Activated CD4-positive, alpha-beta T cell treated with anti-CD3 and anti-CD28 coated beads, Interleukin-10, Interleukin-2, amounts not matched to agents 100 ng/mL and 50 ng/mL, durations not matched to agents 16 hours and 8 hours (primary cell): ENCODE measurements at regions not wholly inside any gene's neighbourhood (a gene's known extent, or its start where the extent isn't known, plus 50 kb on each side); places are given as distances from the start of the nearest gene placed in this dataset.
"Not testable (repeated sequence)": the region's sequence is repeated elsewhere in the genome, so short reads cannot be mapped to it uniquely, and the experiment has no call there.

Experiments
- DNase-seq: peaks from one replicate; pipeline ENCODE4 v3.0.0-alpha.2; 2020

DNA sequence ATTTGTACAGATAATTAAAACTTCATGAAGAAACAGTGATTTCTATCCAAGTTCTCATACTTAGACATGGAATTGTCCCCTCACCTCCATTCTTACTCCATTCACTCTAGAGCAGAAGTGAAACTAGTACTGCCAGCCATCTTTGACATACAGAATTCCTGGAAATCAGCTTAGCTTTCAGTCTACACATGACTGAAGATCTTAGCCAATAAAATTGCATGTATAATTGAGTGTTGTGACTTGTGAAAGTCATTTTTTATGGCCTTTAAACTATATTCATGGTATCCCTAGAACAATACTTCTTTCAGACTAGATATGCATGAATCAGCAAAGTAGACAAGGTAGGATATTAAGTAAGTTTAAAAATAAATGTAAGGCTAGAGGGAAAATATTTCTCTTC is 705.2 kb upstream of the ZNF608 start:
- DNase-seq: no peak

DNA sequence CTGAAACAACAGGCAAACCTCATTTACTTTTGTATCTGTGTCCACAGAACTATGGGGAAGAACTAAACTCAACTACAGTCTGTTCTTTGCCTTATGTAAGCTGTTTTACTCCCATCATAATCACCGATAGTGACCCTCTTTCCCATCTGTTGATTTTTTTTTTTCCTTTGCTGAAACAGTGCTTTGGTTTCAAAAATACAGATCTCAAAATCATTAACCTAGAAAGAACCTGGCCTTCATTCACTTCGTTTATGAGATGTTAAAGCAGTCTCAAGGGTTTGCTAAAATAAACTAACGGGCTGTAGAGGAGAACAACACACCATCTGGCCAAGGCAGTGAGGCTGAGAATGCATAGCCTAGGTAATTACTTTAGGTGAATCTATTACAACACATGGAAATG is 706.6 kb upstream of the ZNF608 start:
- DNase-seq: no peak

DNA sequence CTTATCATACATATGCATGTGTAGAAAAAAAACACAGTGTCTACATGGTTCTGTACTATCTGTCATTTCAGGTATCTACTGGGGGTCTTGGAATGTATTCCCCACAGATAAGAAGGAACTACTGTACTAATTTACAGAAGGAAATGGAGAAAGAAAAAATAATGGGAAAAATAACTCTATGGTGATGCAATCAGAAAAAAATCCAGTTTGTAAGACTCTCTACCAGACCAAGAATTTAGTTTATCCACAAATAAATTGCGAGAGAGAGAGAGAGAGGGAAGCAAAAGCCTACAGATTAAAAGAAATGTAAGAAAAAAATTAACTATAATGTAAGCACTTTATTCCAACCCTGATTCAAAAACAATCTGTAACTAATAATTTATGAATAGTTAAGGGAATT is 708.6 kb upstream of the ZNF608 start:
- no peak for DNase-seq

DNA sequence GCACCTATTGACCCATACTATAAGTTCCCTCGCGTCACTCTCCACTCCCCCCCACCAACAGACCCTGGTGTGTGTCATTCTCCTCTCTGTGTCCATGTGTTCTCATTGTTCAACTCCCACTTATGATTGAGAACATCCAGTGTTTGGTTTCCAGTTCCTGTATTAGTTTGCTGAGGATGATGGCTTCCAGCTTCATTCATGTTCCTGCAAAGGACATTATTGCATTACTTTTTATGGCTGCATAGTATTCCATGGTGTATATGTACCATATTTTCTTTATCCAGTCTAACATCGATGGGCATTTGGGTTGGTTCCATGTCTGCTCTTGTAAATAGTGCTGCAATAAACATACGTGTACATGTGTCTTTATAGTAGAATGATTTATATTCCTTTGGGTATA is 709.6 kb upstream of the ZNF608 start:
- not testable (repeated sequence) for DNase-seq

DNA sequence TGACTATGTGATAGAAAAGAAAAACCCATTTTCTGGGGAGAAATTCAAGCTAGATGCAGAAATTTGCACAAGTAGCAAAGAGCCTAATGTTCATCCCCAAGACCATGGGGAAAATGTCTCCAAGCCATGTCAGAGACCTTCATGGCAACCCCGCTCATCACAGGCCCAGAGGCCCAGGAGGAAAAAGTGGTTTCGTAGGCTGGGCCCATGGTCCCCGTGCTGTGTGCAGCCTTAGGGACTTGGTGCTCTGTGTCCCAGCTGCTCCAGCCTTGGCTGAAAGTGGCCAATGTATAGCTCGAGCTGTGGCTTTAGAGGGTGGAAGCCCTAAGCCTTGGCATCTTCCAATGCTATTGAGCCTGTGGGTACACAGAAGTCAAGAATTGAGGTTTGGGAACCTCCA is 711.2 kb upstream of the ZNF608 start:
- DNase-seq: no peak

DNA sequence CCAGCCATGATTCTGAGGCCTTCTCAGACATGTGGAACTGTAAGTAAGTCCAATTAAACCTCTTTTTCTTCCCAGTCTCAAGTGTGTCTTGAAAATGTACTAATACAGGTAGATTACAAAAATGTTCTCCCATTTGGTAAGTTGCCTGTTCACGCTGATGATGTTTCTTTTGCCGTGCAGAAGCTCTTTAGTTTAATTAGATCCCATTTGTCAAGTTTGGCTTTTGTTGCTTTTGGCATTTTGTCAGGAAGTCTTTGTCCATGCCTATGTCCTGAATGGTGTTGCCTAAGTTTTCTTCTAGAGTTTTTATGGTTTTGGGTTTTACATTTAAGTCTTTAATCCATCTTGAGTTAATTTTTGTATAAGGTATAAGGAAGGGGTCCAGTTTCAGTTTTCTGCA is 712.5 kb upstream of the ZNF608 start:
- not testable (repeated sequence) for DNase-seq

DNA sequence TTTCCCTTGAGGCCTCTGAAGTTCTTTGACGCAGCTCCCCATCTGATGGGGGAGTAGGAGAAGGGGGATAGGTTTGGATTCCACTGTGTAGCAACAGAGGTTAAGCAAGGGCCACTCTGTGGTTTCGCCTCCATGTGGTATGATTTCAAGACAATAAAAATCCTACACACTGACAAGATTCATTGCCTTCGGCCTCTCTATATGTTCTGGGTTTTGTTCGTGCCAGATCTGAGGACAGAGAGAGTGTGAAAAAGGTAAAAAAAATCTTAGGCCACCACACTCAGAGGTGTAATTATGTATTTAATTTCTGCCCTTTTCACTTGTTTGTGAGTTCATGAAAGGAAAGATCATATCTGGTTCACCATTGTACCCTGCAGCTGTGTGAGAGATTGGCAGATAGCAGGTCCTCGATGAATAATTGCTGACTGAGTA is 715.2 kb upstream of the ZNF608 start:
- no peak for DNase-seq

DNA sequence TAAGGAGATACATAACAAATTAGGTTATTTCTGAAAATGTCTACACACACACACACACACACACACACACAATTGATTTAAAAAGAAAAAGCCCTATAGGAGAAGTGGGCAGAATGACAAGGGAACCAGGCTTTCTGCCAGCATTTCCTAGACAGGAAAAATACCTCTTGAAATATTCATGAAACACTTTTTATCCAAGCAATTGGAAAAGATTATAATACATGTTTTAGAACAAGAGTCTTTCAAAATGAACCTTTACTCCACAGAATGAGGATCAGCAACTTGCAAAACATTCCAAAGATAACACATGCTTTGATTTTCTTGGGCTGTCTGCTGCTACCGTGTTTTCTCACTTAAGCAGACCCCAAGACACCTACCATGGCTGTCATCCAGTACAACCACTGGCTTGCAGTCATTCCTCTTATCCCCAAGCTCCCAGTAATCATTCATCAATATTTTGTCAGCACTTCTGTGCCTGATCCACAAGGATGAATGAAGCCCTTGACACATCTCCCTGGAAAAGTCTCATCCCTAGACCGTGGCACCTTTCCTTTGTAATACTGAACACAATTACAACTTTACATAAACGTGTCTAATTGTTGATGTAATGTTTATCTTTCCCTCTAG is 717.1 kb upstream of the ZNF608 start:
- no peak for DNase-seq

DNA sequence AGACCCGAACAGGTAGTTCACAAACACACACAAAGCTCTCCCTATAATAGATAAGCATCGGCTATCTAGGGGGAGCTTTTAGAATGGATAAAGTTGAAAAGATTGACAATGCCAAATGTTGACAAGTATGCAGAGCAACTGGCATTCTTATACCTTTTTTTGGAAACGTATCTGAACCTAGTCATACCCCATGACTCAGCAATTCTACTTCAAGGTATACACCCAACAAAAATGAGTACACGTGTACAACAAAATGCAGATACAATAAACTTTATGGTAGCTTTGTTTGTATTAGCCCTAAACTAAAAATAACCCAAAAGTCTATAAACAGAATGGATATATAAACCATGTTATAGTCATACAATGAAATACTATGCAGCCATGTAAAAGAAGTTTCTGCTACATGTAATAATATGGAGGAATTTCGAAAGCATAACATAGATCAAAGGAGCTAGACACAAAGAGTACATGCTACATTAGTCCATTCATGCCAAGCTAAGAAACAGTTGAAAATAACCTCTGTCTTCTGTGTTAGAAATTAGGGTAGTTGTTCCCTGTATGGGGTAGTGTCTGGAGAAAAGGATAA is 718.5 kb upstream of the ZNF608 start:
- DNase-seq: no peak

DNA sequence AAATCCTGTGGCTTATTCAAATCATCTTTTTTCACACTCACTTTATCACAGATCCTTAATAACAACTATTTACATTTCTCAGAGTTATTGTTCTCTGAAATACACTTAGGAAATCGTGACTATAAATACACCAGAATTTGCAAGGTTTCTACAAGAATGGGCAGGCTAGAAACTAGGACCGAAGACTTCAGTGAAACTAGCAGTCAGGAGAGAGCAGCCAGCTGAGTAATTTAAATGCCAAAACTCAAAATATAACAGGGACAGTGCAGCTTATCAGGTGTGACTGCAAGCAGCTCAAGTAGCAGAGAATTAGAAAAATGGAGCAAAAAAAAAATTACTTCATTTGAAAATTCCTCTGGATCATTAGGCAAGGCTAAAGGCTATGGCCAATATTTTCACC is 719.3 kb upstream of the ZNF608 start:
- DNase-seq: no peak

DNA sequence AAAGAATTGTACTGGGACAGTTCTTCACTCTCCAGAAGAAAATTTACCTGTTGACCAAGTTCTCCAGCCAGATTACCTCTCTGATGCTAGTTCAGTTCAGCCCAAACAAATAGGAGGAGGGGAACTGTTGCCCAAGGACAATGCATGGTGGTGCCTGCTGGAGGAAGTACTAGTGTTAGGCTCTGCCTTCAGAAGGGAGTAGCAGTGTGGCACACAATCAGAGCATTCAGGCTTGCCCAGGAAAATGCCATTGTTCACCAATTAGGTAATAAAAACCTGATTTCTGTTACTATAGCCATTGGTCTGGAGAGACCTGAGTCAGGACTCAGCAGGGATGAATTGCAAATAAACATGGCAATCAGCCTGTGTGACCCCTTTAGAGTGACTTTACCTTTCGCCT is 720.8 kb upstream of the ZNF608 start:
- DNase-seq: no peak

DNA sequence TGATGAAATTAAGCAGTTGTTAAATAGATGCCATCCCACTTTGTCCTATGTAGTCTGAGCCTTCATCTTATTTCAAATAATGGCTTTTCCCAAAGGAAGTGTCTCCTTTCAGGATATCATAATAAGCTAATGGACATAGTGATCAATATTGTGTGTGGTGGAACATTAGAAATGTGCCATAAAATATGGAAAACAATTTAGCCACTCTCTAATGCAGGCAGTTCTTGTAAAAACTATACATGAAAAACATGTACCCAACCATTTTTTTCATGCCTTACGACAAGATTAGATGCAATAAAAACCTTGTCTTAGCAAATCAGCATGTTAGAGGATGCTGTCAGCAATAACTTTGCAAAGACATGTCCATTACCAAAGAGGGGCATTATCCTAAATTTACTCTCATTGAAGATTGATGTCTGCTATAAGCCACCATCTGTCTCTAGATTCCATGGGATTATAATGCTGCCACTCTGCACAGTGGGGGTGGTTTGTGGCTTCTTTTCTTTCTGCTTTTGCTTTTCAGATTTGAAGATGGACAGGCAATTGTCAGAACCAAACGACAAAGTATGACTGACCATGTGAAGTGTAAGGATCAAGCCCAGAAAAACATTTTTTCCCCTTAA is 724.0 kb upstream of the ZNF608 start:
- DNase-seq: no peak

DNA sequence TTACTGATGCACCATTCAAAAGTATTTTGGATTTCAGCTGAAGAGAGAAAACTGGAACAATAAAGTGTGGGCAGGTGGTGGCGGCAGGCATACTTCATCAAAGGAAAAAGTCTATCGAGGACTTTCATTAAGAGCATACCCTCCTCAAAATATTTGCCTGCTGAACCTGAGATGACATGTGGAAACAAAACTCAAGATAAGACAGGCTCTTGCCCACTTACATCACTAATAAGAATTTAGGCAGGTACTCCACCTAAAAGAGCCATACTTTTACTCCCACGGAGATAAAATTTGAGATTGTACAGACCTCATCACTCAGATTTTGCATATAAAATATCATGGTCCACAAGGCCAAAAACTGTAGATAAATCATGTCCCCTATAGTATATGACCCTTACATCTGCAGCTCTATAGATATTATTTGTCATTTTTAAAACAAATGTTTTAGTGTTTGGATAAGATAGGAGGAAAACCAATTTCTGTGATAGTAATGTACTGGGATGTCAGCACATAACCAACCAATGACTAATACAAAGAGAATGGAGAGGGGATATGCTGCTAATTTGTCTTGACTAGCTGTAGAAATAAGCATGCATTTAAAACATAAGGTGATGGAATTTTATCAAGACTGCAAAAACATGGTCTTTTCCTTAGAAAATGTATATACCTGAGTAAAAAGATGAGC is 730.6 kb upstream of the ZNF608 start:
- DNase-seq: no peak

DNA sequence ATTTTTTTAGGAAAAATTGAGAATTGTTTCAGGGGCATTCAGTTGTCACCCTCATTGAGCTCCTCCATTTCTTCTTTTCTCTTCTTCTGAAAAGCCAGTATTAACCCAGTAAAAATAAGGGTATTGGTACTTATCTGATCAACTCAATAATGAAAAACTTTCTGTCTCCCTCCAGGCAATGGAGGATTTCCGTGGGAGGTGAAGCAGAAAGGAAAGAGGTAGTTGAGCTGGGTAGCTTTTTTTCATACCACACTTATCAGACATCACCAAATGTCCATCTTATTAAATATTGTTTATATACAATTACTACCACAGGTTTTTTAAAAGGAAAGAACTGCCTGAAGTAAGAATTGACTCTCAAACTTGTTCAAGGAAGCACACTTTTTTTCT is 731.1 kb upstream of the ZNF608 start:
- no peak for DNase-seq

DNA sequence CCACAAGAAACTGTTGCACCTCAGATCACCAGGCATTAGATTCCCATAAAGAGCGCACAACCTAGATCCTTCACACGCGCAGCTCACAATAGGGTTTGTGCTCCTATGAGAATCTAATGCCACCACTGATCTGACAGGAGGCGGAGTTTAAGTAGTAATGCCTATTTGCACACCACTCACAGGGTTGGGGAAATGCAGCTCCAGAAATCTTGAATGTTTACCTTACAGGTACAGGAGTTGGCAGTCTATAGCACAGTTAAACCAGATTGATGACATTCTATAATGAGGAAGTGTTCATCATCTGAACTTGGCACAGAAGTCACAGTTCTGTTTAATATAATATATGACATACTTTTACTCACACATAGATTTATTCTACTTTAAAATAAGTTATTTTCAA is 732.2 kb upstream of the ZNF608 start:
- DNase-seq: no peak

DNA sequence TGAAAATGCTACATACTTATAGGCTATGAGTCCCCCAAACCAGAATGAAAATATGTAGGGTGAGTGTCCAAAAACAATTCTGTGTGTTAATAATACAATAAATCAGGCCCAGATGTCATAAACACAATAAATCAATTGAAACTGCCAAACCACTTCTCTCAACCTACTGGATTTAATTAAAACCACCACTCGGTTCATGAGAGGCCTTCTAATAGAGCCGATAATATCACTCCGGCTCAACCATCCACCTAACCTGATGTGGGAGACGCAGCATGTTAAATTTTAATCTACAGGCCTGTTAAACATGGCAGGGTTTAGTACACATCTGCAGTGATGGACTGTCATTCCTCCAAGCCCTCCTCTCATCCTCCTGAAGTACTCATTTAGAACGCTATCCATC is 734.5 kb upstream of the ZNF608 start:
- no peak for DNase-seq

DNA sequence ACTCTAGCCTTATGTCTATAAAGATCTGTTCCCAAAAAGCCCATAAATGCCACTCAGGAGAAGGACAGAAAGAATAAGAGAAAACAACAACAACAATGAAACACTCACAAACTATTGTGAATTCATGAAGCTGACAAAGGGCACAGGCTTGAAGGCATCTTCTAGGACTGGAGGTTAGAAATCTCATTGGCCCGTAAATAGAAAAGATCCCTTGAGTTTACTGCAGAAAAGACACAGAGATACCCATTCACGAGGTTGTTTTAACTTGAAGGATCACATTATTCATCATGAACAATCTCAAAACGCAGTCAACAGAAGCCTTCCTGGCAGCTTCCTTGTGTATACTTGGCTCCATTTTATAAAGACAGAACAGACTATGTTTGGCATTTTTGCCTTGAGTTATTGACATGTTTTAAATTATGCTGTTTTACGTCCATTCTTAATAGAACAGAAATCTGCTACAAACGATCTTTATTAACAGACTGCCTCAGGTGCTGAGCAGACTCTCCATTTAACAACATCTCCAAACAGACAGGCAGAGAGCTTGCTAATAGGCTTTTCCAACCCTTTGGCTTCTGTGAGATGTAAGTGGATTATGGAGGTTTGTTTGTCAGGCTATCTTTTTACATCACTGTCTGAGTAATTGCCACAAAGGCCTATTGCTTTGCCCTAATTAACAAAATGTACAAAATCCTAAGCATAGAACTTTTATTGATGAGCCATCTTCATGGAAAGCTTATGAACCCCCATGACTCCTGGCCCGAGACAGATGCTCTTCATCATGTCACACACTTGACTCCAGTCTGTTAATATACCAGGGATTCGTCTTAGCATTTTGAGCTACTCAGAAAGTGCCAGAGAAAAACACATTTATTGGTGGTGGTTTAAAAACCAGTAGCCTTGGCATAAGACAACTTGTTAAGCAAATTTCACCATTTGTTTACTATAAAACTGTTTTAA is 735.3 kb upstream of the ZNF608 start:
- DNase-seq: no peak

DNA sequence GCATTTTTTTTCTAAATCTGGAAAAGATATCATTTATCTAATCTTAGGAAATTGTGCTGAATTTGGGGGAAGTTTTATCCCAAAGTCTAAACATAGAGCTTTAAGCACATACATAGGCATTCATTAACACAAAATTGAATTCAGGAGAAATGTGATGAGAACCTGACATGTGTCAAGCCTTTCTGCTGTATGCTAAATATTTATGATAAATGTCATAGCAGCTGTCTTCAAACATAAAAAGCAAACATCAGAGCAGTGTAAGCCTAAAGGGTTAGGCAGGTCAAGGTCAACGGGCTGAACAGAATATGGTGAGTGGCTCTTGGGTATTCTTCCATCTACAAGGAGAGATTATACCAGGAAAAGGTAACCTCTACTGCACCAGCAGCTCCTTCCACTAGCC is 737.2 kb upstream of the ZNF608 start:
- no peak for DNase-seq

DNA sequence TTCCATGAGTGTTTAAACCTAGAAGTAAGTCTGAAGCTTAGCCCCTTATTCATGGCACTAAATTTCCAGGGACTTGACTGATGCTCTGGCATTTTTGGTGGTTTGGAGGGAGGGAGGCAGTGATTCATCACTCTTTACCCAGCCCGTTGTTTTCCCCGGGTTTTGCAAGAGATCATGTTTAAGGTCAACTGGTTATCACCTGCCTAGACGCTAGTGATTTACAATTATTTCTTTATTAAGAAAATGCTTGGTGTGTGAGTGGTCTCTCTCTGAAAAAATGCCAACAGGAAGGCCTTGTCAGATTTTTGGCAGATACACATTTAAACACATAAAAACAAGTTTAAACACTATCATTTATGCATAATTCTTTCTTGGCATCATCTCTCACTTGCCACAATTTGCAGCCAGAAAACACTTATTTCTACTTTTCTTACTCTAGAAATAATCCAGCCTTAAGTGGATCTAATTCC is 737.9 kb upstream of the ZNF608 start:
- no peak for DNase-seq

DNA sequence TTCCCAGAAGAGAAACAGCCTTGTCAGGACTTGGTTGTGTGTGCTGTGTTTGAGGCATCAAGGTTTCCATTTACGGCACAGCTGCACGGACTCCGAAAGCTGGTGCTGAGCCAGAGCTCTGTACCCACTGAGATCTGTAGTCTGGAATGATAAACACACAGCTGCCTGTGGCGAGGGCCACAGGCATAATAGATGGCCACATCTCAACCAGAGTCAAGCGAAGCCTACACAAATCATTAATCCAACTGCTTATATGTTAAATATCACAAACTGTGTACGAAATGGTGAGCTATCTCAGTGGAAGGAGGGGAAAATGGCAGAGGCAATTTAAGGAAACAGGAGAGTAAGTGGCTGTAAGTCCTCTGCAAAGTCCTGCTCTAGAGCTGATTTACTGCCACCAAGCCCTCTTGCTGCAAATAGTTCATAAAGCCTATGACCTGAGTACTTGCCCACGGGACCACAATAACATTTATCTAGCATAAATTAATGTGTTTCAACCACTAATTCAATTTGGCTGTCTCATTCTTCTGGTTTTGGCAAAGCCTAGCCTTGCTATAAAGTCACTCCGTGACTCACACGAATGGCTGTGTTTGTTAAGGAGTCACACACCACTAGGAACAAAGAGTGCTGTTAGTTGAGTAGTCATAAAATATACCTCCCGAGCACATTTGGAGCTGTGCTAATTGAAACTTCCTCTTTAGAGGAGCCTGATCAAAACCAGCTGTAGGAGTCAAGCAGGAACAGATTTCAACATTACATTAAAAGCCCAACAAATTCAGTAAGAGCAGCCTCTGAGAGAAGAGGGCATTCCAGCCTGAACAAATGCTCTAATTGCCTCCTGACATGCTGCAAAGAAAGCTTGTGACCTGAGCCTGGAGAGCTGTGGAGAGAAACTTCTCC is 738.6 kb upstream of the ZNF608 start:
- DNase-seq: no peak

DNA sequence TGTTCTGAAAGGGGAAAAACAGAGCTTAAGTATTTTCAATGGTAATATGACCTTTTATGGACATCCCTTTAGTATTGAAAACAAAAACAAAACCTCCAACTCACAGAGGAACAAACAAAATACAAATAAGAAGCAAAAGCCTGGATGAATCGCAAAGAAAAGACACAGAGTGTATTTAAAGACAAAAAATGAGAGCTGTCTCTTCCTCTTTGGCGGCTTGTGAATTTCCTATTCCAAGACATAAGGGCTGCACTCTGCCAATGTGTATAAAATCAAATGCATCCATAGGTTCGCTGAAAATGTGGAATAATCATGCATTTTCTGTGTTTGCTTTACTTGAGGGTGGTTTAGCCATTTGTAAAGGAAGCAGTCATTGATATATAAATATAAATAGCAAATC is 739.3 kb upstream of the ZNF608 start:
- no peak for DNase-seq

DNA sequence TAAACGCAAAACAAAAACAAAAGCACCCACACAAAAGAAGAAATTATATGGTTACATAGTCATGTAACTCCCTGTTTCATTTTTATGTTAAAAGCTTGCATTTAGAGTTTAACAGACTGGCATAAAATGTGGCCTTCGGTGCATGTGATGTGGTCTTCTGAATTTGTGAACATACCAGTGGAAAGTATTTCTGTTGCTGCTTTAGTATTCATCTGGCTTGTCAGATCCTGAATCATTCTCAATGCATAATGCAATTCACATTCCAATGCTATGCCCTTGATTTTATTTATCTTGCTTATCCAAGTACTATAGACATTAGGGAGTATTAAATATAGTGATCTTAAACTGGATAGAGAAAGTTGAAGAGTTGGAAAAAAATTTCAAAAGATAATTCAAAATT is 740.2 kb upstream of the ZNF608 start:
- DNase-seq: no peak
